Testis (tissue), 2 donors: ENCODE measurements at regions not wholly inside any gene's neighbourhood (a gene's known extent, or its start where the extent isn't known, plus 50 kb on each side); places are given as distances from the start of the nearest gene placed in this dataset.

Experiments used
- DNase-seq: peaks from one replicate; pipeline ENCODE4 v3.0.0-alpha.2; 2019
- H3K27ac ChIP-seq, 2 donors: fragments of 200-600 bp; sonication (generic); one replicate each; pipeline ENCODE4 v1.5.1; 2019
- H3K27me3 ChIP-seq: fragments of 200-600 bp; sonication (generic); one replicate; pipeline ENCODE4 v1.5.1; 2019
- H3K36me3 ChIP-seq: fragments of 200-600 bp; sonication (generic); one replicate; pipeline ENCODE4 v1.5.1; 2017; ENCODE audit warnings: low read depth; ENCODE audit errors: missing control alignments
- H3K4me1 ChIP-seq: fragments of 200-600 bp; sonication (generic); one replicate; pipeline ENCODE4 v1.5.1; 2019
- H3K4me3 ChIP-seq, 2 donors: fragments of 200-600 bp; sonication (generic); one replicate each; pipeline ENCODE4 v1.5.1; 2017 to 2019
- H3K9me3 ChIP-seq: fragments of 200-600 bp; sonication (generic); one replicate; pipeline ENCODE4 v1.5.1; 2017
- POLR2A ChIP-seq: fragments of 450-650 bp; IDR thresholded peaks from one replicate; pipeline ENCODE4 v1.6.1; 2017; ENCODE audit warnings: antibody characterized with exemption, mild to moderate bottlenecking, moderate library complexity
- WGBS, 2 donors: methylation state at CpG; one replicate each; pipeline ENCODE4 v1.1.5; 2018; 5-methylcytosine and 5-hydroxymethylcytosine counted together
- intact Hi-C: fragments of 100-400 bp; cut with DNase I; formaldehyde crosslinking; loops from one replicate; pipeline ENCODE4 v1.15.1; 2023; ENCODE audit warnings: low total_unique reads
- TF ChIP-seq, protein P1 (sequence below), 3 experiments: fragments of 450-650 bp in 2 of 3; fragments of 200-600 bp in 1 of 3; sonication (generic) in 1 of 3; IDR thresholded peaks; one replicate each; pipeline ENCODE4 v1.5.1; 2016 to 2019; ENCODE audit warnings: antibody characterized with exemption in 3 of 3, mild to moderate bottlenecking in 2 of 3, moderate library complexity in 1 of 3

GRCh38 chr4:107164962-107165475 is 128.9 kb upstream of the DKK2 start:
- no peak overlapping the region for H3K27ac ChIP-seq
- no peak for DNase-seq
- H3K4me1 ChIP-seq = no peaks in the 10 kb centered on the region
- H3K9me3 ChIP-seq = no peaks in the 10 kb centered on the region
- H3K4me3 ChIP-seq = no peak overlapping the region
- intact Hi-C loops = no loop called here
- no peak for TF ChIP-seq POLR2A
- TF ChIP-seq, protein P1, sequence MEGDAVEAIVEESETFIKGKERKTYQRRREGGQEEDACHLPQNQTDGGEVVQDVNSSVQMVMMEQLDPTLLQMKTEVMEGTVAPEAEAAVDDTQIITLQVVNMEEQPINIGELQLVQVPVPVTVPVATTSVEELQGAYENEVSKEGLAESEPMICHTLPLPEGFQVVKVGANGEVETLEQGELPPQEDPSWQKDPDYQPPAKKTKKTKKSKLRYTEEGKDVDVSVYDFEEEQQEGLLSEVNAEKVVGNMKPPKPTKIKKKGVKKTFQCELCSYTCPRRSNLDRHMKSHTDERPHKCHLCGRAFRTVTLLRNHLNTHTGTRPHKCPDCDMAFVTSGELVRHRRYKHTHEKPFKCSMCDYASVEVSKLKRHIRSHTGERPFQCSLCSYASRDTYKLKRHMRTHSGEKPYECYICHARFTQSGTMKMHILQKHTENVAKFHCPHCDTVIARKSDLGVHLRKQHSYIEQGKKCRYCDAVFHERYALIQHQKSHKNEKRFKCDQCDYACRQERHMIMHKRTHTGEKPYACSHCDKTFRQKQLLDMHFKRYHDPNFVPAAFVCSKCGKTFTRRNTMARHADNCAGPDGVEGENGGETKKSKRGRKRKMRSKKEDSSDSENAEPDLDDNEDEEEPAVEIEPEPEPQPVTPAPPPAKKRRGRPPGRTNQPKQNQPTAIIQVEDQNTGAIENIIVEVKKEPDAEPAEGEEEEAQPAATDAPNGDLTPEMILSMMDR (IDR thresholded peaks at IDR 0.05) = no peak
- H3K36me3 ChIP-seq = no peaks in the 10 kb centered on the region
- WGBS, 2 donors = 74 to 83% methylated on average over 2 of the region's 2 CpGs
- no peaks in the 10 kb centered on the region for H3K27me3 ChIP-seq

DNA sequence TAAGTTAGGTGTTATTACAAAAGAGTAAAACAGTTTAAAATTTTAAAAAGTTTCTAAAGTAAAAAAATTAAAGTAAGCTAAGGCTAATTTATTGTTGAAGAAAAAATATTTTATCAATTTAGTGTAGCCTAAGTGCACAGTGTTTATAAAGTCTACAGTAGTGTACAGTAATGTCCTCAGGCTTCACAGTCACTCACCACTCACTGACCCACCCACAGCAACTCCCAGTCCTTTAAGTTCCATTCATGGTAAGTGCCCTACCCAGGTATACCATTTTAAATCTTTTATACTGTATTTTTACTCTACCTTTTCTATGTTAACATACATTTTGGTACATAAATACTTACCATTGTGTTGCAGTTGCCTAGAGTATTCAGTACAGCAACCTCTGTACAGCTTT is 120.3 kb upstream of the DKK2 start:
- no peaks in the 10 kb centered on the region for H3K27me3 ChIP-seq
- H3K4me3 ChIP-seq = no peak overlapping the region
- H3K36me3 ChIP-seq = no peaks in the 10 kb centered on the region
- H3K9me3 ChIP-seq = no peaks in the 10 kb centered on the region
- intact Hi-C loops = no loop called here
- no peak overlapping the region for H3K27ac ChIP-seq
- DNase-seq = no peak
- no peak for TF ChIP-seq POLR2A
- TF ChIP-seq, protein P1 (IDR thresholded peaks at IDR 0.05) = no peak
- H3K4me1 ChIP-seq = peaks cover 5% of the 10 kb centered on the region

GRCh38 chr4:107155366-107155765 is 119.3 kb upstream of the DKK2 start:
- Histone ChIP-seq H3K4me3 (no peak overlapping the region), H3K9me3 (no peaks in the 10 kb centered on the region), H3K36me3 (no peaks in the 10 kb centered on the region), H3K27me3 (no peaks in the 10 kb centered on the region), H3K27ac (no peak overlapping the region), H3K4me1 (peaks cover 5% of the 10 kb centered on the region)
- intact Hi-C loops = no loop called here
- 56 to 60% methylated on average over 2 of the region's 2 CpGs for WGBS, 2 donors
- no peak for DNase-seq
- TF ChIP-seq POLR2A = no peak
- TF ChIP-seq, protein P1 (IDR thresholded peaks at IDR 0.05) = no peak

- intact Hi-C loops = no loop called here
- Histone ChIP-seq H3K4me3 (no peak overlapping the region), H3K9me3 (no peaks in the 10 kb centered on the region), H3K27me3 (no peaks in the 10 kb centered on the region), H3K4me1 (peaks cover 5% of the 10 kb centered on the region), H3K36me3 (no peaks in the 10 kb centered on the region), H3K27ac (no peak overlapping the region)
- no peak for TF ChIP-seq POLR2A
- TF ChIP-seq, protein P1 (IDR thresholded peaks at IDR 0.05) = no peak
- 31 to 33% methylated on average over 2 of the region's 2 CpGs for WGBS, 2 donors
- DNase-seq = no peak
Observed at GRCh38 chr4:107153956-107154355, 117.8 kb upstream of the DKK2 start.

DNA sequence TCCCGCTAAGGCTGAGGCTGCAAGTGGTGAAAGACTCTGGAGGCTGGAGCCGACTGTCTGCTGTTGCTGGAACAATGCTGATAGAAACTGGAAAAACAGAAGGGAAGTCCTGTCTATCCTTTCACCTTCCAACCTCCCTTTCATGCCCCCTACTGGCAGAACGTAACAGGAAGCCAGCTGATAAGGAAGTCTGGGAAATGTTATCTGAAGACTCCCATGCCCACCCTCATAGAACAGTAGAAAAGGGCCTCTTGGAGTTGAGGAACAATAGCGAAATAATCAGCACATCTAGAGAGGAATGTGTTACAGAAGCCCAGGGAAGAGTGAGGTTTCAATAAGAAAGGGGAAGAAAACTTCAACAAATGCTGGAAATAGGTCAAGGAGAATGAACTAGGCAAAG is 117.1 kb upstream of the DKK2 start:
- Histone ChIP-seq H3K9me3 (no peaks in the 10 kb centered on the region), H3K4me3 (no peak overlapping the region), H3K36me3 (no peaks in the 10 kb centered on the region), H3K4me1 (peaks cover 5% of the 10 kb centered on the region), H3K27me3 (no peaks in the 10 kb centered on the region), H3K27ac (no peak overlapping the region)
- TF ChIP-seq, protein P1 (IDR thresholded peaks at IDR 0.05) = no peak
- no peak for TF ChIP-seq POLR2A
- 37 to 42% methylated on average over 4 of the region's 4 CpGs for WGBS, 2 donors
- peak; percentile 25 for DNase-seq
- intact Hi-C loops = no loop called here
